Vagina (tissue), 2 donors: ENCODE measurements at regions not wholly inside any gene's neighbourhood (a gene's known extent, or its start where the extent isn't known, plus 50 kb on each side); places are given as distances from the start of the nearest gene placed in this dataset.

ENCODE experiments used
- DNase-seq, 2 donors: peaks; one replicate each; pipeline ENCODE4 v3.0.0-alpha.2; 2017; ENCODE audit errors: extremely low spot score in 2 of 2
- H3K27ac ChIP-seq: fragments of 200-600 bp; sonication (generic); one replicate; pipeline ENCODE4 v1.5.1; 2019
- H3K27me3 ChIP-seq: fragments of 200-600 bp; sonication (generic); one replicate; pipeline ENCODE4 v1.5.1; 2019
- H3K36me3 ChIP-seq, 2 donors: fragments of 200-600 bp; sonication (generic); one replicate each; pipeline ENCODE4 v1.5.1; 2017 to 2019
- H3K4me1 ChIP-seq: fragments of 200-600 bp; sonication (generic); one replicate; pipeline ENCODE4 v1.5.1; 2019
- H3K4me3 ChIP-seq, 2 donors: fragments of 200-600 bp; sonication (generic); 1 replicate in 1 of 2; 2 replicates in 1 of 2; pipeline ENCODE4 v1.5.1; 2016 to 2019
- H3K9me3 ChIP-seq: fragments of 200-600 bp; sonication (generic); one replicate; pipeline ENCODE4 v1.5.1; 2019
- CTCF ChIP-seq, 3 experiments: fragments of 450-650 bp in 2 of 3; fragments of 200-600 bp in 1 of 3; sonication (generic) in 1 of 3; IDR thresholded peaks; one replicate each; pipeline ENCODE4 v1.5.1; 2017 to 2019; ENCODE audit warnings: antibody characterized with exemption in 3 of 3, mild to moderate bottlenecking in 2 of 3, moderate library complexity in 2 of 3
- POLR2A ChIP-seq, 2 donors: fragments of 450-650 bp; IDR thresholded peaks; one replicate each; pipeline ENCODE4 v1.6.1; 2017; ENCODE audit warnings: antibody characterized with exemption in 2 of 2, mild to moderate bottlenecking in 2 of 2, moderate library complexity in 2 of 2
- POLR2AphosphoS5 ChIP-seq, 2 donors: sonication (generic); formaldehyde crosslinking; IDR thresholded peaks; one replicate each; pipeline ENCODE4 v1.9.0; 2017; ENCODE audit warnings: antibody characterized with exemption in 2 of 2, mild to moderate bottlenecking in 2 of 2, low read depth in 1 of 2; ENCODE audit not compliant: insufficient read depth in 1 of 2
- intact Hi-C: fragments of 100-400 bp; cut with DNase I; formaldehyde crosslinking; loops from one replicate; pipeline ENCODE4 v1.15.1; 2023

- intact Hi-C loops = no loop called here
- no peak overlapping the region for H3K27ac ChIP-seq
- no peaks in the 10 kb centered on the region for H3K27me3 ChIP-seq
- peak in 1 of 2 donors; percentile 13 for DNase-seq
- TF ChIP-seq POLR2AphosphoS5 (IDR thresholded peaks at IDR 0.05; ENCODE audit: insufficient read depth in 1 of 2, low read depth in 1 of 2) (no peak), POLR2A (IDR thresholded peaks at IDR 0.05) (no peak), CTCF (IDR thresholded peaks at IDR 0.05) (no peak)
- H3K4me3 ChIP-seq = no peak overlapping the region
- no peaks in the 10 kb centered on the region for H3K36me3 ChIP-seq
- H3K9me3 ChIP-seq = no peaks in the 10 kb centered on the region
- H3K4me1 ChIP-seq = no peaks in the 10 kb centered on the region
These were observed 120.2 kb downstream of the RAB11FIP2 start for GRCh38 chr10:117926491-117926890.

DNA sequence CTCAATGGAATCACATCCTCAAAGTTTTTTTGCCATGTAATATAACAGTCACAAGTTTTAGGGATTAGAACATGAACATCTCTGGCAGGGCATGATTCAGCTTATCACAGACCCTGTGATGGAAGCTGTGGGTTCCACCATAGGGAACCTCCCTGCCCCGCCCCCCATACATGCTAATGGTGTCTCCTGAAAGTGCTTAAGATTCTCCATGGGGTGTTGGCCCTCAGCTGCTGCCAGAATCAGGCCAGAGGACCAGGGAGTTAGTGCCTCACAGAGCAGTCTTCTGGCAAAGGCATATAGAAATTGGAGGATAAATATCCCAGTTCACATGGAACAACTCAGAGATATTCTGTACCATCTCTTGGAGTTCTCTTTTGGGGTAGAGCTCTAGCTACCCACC lies 119.4 kb downstream of the RAB11FIP2 start:
- Histone ChIP-seq H3K27ac (no peak overlapping the region), H3K36me3 (no peaks in the 10 kb centered on the region), H3K4me1 (no peaks in the 10 kb centered on the region), H3K27me3 (no peaks in the 10 kb centered on the region), H3K4me3 (no peak overlapping the region), H3K9me3 (no peaks in the 10 kb centered on the region)
- intact Hi-C loops = no loop called here
- no peak for TF ChIP-seq POLR2A (IDR thresholded peaks at IDR 0.05)
- no peak for TF ChIP-seq POLR2AphosphoS5 (IDR thresholded peaks at IDR 0.05; ENCODE audit: insufficient read depth in 1 of 2, low read depth in 1 of 2)
- no peak for TF ChIP-seq CTCF (IDR thresholded peaks at IDR 0.05)
- DNase-seq = peak in 1 of 2 donors; percentile 20

- intact Hi-C loops = no loop called here
- Histone ChIP-seq H3K27ac (no peak overlapping the region), H3K9me3 (no peaks in the 10 kb centered on the region), H3K27me3 (no peaks in the 10 kb centered on the region), H3K4me1 (no peaks in the 10 kb centered on the region), H3K4me3 (no peak overlapping the region), H3K36me3 (no peaks in the 10 kb centered on the region)
- no peak for TF ChIP-seq POLR2A (IDR thresholded peaks at IDR 0.05)
- peak in 1 of 2 donors; percentile 47 for DNase-seq
These were observed 118.9 kb downstream of the RAB11FIP2 start for GRCh38 chr10:117927871-117928270.

DNA sequence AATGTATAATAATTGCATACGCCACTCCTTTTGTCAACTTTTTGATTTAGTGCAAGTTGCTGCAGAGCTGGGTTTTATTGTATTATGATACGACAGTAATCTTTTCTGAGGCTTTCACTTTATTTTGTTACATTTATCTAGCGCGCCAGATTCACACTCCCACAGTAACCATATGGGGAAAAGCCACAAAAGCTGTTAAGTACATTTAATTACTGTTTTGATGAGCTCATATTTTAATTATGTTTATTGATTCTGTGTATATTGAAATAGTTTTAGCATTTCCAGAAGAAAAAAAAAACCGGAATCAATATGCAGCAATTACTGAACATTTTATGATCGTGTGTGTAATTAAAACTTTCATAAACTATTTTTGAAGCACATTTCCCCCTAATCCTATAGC lies 118.5 kb downstream of the RAB11FIP2 start:
- H3K9me3 ChIP-seq = no peaks in the 10 kb centered on the region
- H3K4me1 ChIP-seq = no peaks in the 10 kb centered on the region
- no peak for DNase-seq
- no peak overlapping the region for H3K4me3 ChIP-seq
- TF ChIP-seq CTCF (IDR thresholded peaks at IDR 0.05) (no peak), POLR2A (IDR thresholded peaks at IDR 0.05) (no peak), POLR2AphosphoS5 (IDR thresholded peaks at IDR 0.05; ENCODE audit: insufficient read depth in 1 of 2, low read depth in 1 of 2) (no peak)
- no peaks in the 10 kb centered on the region for H3K36me3 ChIP-seq
- H3K27me3 ChIP-seq = no peaks in the 10 kb centered on the region
- no peak overlapping the region for H3K27ac ChIP-seq
- intact Hi-C loops = no loop called here

DNA sequence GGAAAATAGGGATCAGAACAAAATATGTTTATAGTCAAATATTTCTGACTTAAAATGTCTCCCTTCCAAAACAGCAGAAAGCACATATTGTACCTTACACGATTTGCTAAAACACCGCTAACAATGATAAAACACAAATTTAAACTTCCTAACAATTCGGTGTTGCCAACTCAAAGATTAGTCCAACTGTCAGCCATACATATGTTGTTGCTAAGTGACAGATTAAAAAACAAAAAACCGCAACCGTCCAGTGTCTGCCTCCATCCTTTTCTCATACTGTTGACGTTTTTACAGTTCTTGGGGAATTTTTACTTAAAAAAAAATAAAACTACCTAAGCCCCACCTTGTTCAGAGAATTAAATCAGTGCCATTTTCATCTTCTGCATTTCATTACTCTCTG lies 118.0 kb downstream of the RAB11FIP2 start:
- no peaks in the 10 kb centered on the region for H3K4me1 ChIP-seq
- intact Hi-C loops = no loop called here
- no peaks in the 10 kb centered on the region for H3K9me3 ChIP-seq
- DNase-seq = no peak
- H3K27me3 ChIP-seq = no peaks in the 10 kb centered on the region
- no peaks in the 10 kb centered on the region for H3K36me3 ChIP-seq
- H3K4me3 ChIP-seq = no peak overlapping the region
- no peak overlapping the region for H3K27ac ChIP-seq
- no peak for TF ChIP-seq POLR2A (IDR thresholded peaks at IDR 0.05)
- no peak for TF ChIP-seq CTCF (IDR thresholded peaks at IDR 0.05)
- TF ChIP-seq POLR2AphosphoS5 (IDR thresholded peaks at IDR 0.05; ENCODE audit: insufficient read depth in 1 of 2, low read depth in 1 of 2) = no peak
